ENCODE measurements at regions not wholly inside any gene's neighbourhood (a gene's known extent, or its start where the extent isn't known, plus 50 kb on each side); places are given as distances from the start of the nearest gene placed in this dataset.

DNA sequence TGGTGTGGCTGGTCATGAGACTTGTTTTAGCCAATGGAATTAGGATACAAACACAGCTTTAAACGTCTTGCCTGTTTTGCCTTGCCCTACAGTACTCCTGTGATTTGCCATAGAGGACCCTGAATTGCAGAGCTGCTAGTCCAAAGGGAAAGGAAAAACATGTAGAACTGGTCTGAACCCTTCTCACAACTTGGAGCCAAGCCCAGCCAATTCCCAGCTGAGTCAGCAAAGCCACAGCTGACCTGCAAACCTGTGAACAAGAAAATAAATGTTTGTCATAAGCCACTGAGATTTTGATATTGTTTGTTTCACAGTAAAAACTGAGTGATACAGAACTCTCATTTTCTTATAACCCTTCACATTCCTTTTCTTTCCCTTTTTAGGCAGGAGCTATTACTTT lies 360.5 kb upstream of the API5 start:
- Histone ChIP-seq H3K4me3 (ENCODE audit: low read depth in 1 of 5, low read length in 5 of 5) (no peak overlapping the region), H3K4me1 (ENCODE audit: control insufficient read depth in 5 of 5, insufficient read depth in 5 of 5, low read length in 5 of 5) (no peaks in the 10 kb centered on the region), H3K9me3 (ENCODE audit: control insufficient read depth in 5 of 5, low read length in 5 of 5) (peaks cover 0 to 3% (median 0%) of the 10 kb centered on the region in 5 donors), H3K36me3 (ENCODE audit: control insufficient read depth in 5 of 5, insufficient read depth in 5 of 5, low read length in 5 of 5) (no peaks in the 10 kb centered on the region), H3K27ac (ENCODE audit: low read depth, low read length) (no peak overlapping the region), H3K27me3 (ENCODE audit: control insufficient read depth in 5 of 5, insufficient read depth in 4 of 5, low read length in 5 of 5) (no peaks in the 10 kb centered on the region), H3K9ac (ENCODE audit: low read length in 5 of 5) (no peak overlapping the region)

- Histone ChIP-seq H3K36me3 (ENCODE audit: control insufficient read depth in 5 of 5, insufficient read depth in 5 of 5, low read length in 5 of 5) (no peaks in the 10 kb centered on the region), H3K4me1 (ENCODE audit: control insufficient read depth in 5 of 5, insufficient read depth in 5 of 5, low read length in 5 of 5) (no peaks in the 10 kb centered on the region), H3K9me3 (ENCODE audit: control insufficient read depth in 5 of 5, low read length in 5 of 5) (peaks cover 0 to 2% (median under 1%) of the 10 kb centered on the region in 5 donors), H3K27ac (ENCODE audit: low read depth, low read length) (no peak overlapping the region), H3K27me3 (ENCODE audit: control insufficient read depth in 5 of 5, insufficient read depth in 4 of 5, low read length in 5 of 5) (no peaks in the 10 kb centered on the region), H3K4me3 (ENCODE audit: low read depth in 1 of 5, low read length in 5 of 5) (no peak overlapping the region), H3K9ac (ENCODE audit: low read length in 5 of 5) (no peak overlapping the region)
Observed at GRCh38 chr11:42957831-42958230, 354.0 kb upstream of the API5 start.

DNA sequence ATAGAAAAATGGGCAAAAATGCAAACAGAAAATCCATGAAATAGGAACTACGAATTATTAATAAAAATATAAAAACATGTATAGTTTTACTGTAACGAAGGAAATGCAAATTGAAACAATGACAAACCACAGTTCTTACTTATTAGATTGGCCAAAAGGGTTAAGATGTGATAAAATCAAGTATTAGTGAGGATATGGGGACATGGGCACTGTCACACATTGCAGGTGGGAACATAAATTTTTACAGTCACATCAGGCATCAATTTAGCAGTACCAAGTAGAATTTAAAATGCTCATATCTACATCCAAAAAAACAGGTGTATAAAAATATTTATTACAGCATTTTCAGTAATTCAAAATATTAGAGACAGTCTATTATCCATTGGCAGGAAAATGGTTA lies 353.2 kb upstream of the API5 start:
- H3K36me3 ChIP-seq (ENCODE audit: control insufficient read depth in 5 of 5, insufficient read depth in 5 of 5, low read length in 5 of 5): no peaks in the 10 kb centered on the region
- H3K27ac ChIP-seq (ENCODE audit: low read depth, low read length): no peak overlapping the region
- no peaks in the 10 kb centered on the region for H3K27me3 ChIP-seq (ENCODE audit: control insufficient read depth in 5 of 5, insufficient read depth in 4 of 5, low read length in 5 of 5)
- H3K9ac ChIP-seq (ENCODE audit: low read length in 5 of 5): no peak overlapping the region
- peaks cover 0 to 5% (median 2%) of the 10 kb centered on the region in 5 donors for H3K9me3 ChIP-seq (ENCODE audit: control insufficient read depth in 5 of 5, low read length in 5 of 5)
- H3K4me1 ChIP-seq (ENCODE audit: control insufficient read depth in 5 of 5, insufficient read depth in 5 of 5, low read length in 5 of 5): no peaks in the 10 kb centered on the region
- no peak overlapping the region for H3K4me3 ChIP-seq (ENCODE audit: low read depth in 1 of 5, low read length in 5 of 5)

- no peak overlapping the region for H3K9ac ChIP-seq (ENCODE audit: low read length in 5 of 5)
Observed at GRCh38 chr11:42960521-42961088, 351.2 kb upstream of the API5 start.

DNA sequence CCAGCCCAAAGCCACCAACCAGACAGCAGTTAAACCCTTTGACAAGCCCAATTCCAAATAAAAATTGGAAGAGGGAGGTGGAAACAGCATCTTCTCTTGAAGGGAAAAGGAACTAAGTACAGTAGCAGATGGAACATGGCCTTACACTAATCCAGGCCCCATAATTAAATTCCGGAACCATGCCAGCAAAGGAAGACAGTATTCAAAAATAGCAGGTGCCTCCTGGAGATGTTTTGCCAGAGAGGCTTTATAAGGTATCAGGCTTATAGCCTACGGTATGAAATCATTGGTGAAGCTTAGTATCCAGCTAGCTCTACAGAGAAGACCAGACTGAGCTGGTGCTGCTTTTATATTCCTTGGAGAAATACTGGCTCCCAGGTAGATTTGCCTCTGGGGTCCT lies 344.1 kb upstream of the API5 start:
- Histone ChIP-seq H3K9ac (ENCODE audit: low read length in 5 of 5) (no peak overlapping the region), H3K27ac (ENCODE audit: low read depth, low read length) (no peak overlapping the region), H3K4me3 (ENCODE audit: low read depth in 1 of 5, low read length in 5 of 5) (no peak overlapping the region), H3K36me3 (ENCODE audit: control insufficient read depth in 5 of 5, insufficient read depth in 5 of 5, low read length in 5 of 5) (no peaks in the 10 kb centered on the region), H3K4me1 (ENCODE audit: control insufficient read depth in 5 of 5, insufficient read depth in 5 of 5, low read length in 5 of 5) (peaks cover 0 to 3% (median 0%) of the 10 kb centered on the region in 5 donors), H3K27me3 (ENCODE audit: control insufficient read depth in 5 of 5, insufficient read depth in 4 of 5, low read length in 5 of 5) (no peaks in the 10 kb centered on the region), H3K9me3 (ENCODE audit: control insufficient read depth in 5 of 5, low read length in 5 of 5) (peaks cover 0 to 5% (median 0%) of the 10 kb centered on the region in 5 donors)

More at GRCh38 chr11:42960521-42961088, 351.2 kb upstream of the API5 start:
- Histone ChIP-seq H3K36me3 (ENCODE audit: control insufficient read depth in 5 of 5, insufficient read depth in 5 of 5, low read length in 5 of 5) (no peaks in the 10 kb centered on the region), H3K4me1 (ENCODE audit: control insufficient read depth in 5 of 5, insufficient read depth in 5 of 5, low read length in 5 of 5) (no peaks in the 10 kb centered on the region), H3K9me3 (ENCODE audit: control insufficient read depth in 5 of 5, low read length in 5 of 5) (peaks cover 0 to 5% (median 0%) of the 10 kb centered on the region in 5 donors), H3K27me3 (ENCODE audit: control insufficient read depth in 5 of 5, insufficient read depth in 4 of 5, low read length in 5 of 5) (no peaks in the 10 kb centered on the region), H3K27ac (ENCODE audit: low read depth, low read length) (no peak overlapping the region), H3K4me3 (ENCODE audit: low read depth in 1 of 5, low read length in 5 of 5) (no peak overlapping the region)

GRCh38 chr11:42972741-42973140 lies 339.1 kb upstream of the API5 start:
- Histone ChIP-seq H3K4me1 (ENCODE audit: control insufficient read depth in 5 of 5, insufficient read depth in 5 of 5, low read length in 5 of 5) (no peaks in the 10 kb centered on the region), H3K9ac (ENCODE audit: low read length in 5 of 5) (no peak overlapping the region), H3K9me3 (ENCODE audit: control insufficient read depth in 5 of 5, low read length in 5 of 5) (no peaks in the 10 kb centered on the region), H3K4me3 (ENCODE audit: low read depth in 1 of 5, low read length in 5 of 5) (no peak overlapping the region), H3K27ac (ENCODE audit: low read depth, low read length) (no peak overlapping the region), H3K36me3 (ENCODE audit: control insufficient read depth in 5 of 5, insufficient read depth in 5 of 5, low read length in 5 of 5) (no peaks in the 10 kb centered on the region), H3K27me3 (ENCODE audit: control insufficient read depth in 5 of 5, insufficient read depth in 4 of 5, low read length in 5 of 5) (no peaks in the 10 kb centered on the region)

DNA sequence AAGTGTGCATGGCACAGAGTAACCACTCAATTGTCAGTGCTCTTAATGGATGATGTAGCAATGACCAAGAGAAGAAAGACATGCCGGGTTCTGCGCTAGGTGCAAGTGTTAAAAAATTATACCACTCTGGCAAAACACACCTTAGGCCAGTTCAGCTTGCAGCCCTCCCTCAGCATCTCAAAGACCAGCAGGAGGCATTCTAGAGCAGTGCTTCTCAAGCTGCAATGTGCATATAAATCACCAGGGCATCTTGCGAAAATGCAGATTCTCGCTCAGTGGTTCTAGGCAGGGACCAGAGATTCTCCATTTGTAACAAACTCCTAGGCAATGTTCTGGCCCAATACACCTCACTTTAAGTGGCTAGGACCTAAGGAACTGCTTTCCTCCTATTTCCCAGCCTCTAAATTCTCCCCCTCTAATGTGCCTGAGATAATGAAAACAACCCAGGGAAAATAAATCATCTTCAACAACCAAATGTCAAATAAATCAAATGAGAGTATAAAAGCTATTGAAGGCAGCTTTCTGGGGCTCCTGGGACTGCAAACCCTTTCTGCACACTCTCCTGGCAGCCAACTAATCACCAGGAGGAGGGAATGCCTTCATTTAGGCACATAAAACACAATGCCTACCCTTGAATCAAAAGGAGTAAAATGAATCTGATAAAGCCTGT lies 337.2 kb upstream of the API5 start:
- Histone ChIP-seq H3K27me3 (ENCODE audit: control insufficient read depth in 5 of 5, insufficient read depth in 4 of 5, low read length in 5 of 5) (no peaks in the 10 kb centered on the region), H3K4me3 (ENCODE audit: low read depth in 1 of 5, low read length in 5 of 5) (no peak overlapping the region), H3K9ac (ENCODE audit: low read length in 5 of 5) (no peak overlapping the region), H3K36me3 (ENCODE audit: control insufficient read depth in 5 of 5, insufficient read depth in 5 of 5, low read length in 5 of 5) (no peaks in the 10 kb centered on the region), H3K4me1 (ENCODE audit: control insufficient read depth in 5 of 5, insufficient read depth in 5 of 5, low read length in 5 of 5) (no peaks in the 10 kb centered on the region), H3K9me3 (ENCODE audit: control insufficient read depth in 5 of 5, low read length in 5 of 5) (no peaks in the 10 kb centered on the region), H3K27ac (ENCODE audit: low read depth, low read length) (no peak overlapping the region)

GRCh38 chr11:42975180-42975529 lies 336.6 kb upstream of the API5 start:
- Histone ChIP-seq H3K4me1 (ENCODE audit: control insufficient read depth in 5 of 5, insufficient read depth in 5 of 5, low read length in 5 of 5) (no peaks in the 10 kb centered on the region), H3K27ac (ENCODE audit: low read depth, low read length) (no peak overlapping the region), H3K9me3 (ENCODE audit: control insufficient read depth in 5 of 5, low read length in 5 of 5) (no peaks in the 10 kb centered on the region), H3K36me3 (ENCODE audit: control insufficient read depth in 5 of 5, insufficient read depth in 5 of 5, low read length in 5 of 5) (no peaks in the 10 kb centered on the region), H3K27me3 (ENCODE audit: control insufficient read depth in 5 of 5, insufficient read depth in 4 of 5, low read length in 5 of 5) (no peaks in the 10 kb centered on the region), H3K4me3 (ENCODE audit: low read depth in 1 of 5, low read length in 5 of 5) (no peak overlapping the region), H3K9ac (ENCODE audit: low read length in 5 of 5) (no peak overlapping the region)

- H3K4me1 ChIP-seq (ENCODE audit: control insufficient read depth in 5 of 5, insufficient read depth in 5 of 5, low read length in 5 of 5): no peaks in the 10 kb centered on the region
- H3K9ac ChIP-seq (ENCODE audit: low read length in 5 of 5): no peak overlapping the region
- H3K9me3 ChIP-seq (ENCODE audit: control insufficient read depth in 5 of 5, low read length in 5 of 5): no peaks in the 10 kb centered on the region
- H3K27me3 ChIP-seq (ENCODE audit: control insufficient read depth in 5 of 5, insufficient read depth in 4 of 5, low read length in 5 of 5): no peaks in the 10 kb centered on the region
- H3K36me3 ChIP-seq (ENCODE audit: control insufficient read depth in 5 of 5, insufficient read depth in 5 of 5, low read length in 5 of 5): no peaks in the 10 kb centered on the region
- H3K27ac ChIP-seq (ENCODE audit: low read depth, low read length): no peak overlapping the region
- H3K4me3 ChIP-seq (ENCODE audit: low read depth in 1 of 5, low read length in 5 of 5): no peak overlapping the region
Observed at GRCh38 chr11:42976636-42977217, 335.1 kb upstream of the API5 start.

DNA sequence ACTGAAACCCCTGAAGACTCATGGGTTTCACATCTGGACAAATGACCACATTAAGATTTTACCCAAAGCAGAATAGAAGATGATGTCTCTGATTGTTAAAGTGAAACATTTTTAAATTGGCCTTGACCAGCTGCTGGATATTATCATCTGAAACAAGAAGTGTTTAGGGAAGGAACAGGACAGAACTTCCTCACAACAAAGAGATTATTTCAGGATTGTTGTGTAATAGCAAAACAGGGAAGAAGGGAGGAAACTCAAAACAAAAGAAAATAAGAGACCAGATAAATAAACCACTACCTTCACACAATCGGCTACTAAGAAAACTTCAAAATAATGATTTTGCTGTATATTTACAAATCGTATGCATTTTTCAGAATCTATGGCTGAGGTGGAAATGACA lies 319.2 kb upstream of the API5 start:
- no peaks in the 10 kb centered on the region for H3K9me3 ChIP-seq (ENCODE audit: control insufficient read depth in 5 of 5, low read length in 5 of 5)
- no peaks in the 10 kb centered on the region for H3K27me3 ChIP-seq (ENCODE audit: control insufficient read depth in 5 of 5, insufficient read depth in 4 of 5, low read length in 5 of 5)
- no peaks in the 10 kb centered on the region for H3K36me3 ChIP-seq (ENCODE audit: control insufficient read depth in 5 of 5, insufficient read depth in 5 of 5, low read length in 5 of 5)
- no peaks in the 10 kb centered on the region for H3K4me1 ChIP-seq (ENCODE audit: control insufficient read depth in 5 of 5, insufficient read depth in 5 of 5, low read length in 5 of 5)
- H3K4me3 ChIP-seq (ENCODE audit: low read depth in 1 of 5, low read length in 5 of 5): no peak overlapping the region
- no peak overlapping the region for H3K9ac ChIP-seq (ENCODE audit: low read length in 5 of 5)
- H3K27ac ChIP-seq (ENCODE audit: low read depth, low read length): no peak overlapping the region
